ENCODE measurements at regions not wholly inside any gene's neighbourhood (a gene's known extent, or its start where the extent isn't known, plus 50 kb on each side); places are given as distances from the start of the nearest gene placed in this dataset.
"Not testable (repeated sequence)": the region's sequence is repeated elsewhere in the genome, so short reads cannot be mapped to it uniquely, and the experiment has no call there.

DNA sequence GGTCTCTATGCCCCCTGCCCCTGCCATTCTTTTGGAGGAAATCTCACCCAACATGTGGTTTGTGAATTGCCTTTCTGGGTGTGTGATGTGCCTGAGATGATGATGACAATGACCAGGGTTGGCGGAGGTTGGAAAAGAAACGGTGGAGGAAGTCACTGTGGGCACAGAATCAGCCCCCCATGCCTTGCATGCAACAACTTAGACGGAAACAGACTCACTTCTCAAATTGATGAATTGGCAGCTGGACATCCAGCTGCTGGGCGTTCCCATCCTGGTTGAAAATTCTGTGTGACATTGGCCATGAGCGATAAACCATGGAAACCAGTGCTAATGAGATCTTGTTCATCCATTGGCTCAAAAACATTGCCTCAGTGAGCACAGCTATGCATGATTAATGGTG, 95.8 kb upstream of the LY86 start:
- no peak for TF ChIP-seq GABPA (IDR thresholded peaks at IDR 0.05; ENCODE audit: low read depth)
- no peak for TF ChIP-seq POLR2AphosphoS5 (IDR thresholded peaks at IDR 0.05; ENCODE audit: low read depth)
- TF ChIP-seq SPI1 (IDR thresholded peaks at IDR 0.05; ENCODE audit: borderline replicate concordance, low read depth): no peak
- TF ChIP-seq, protein P1, sequence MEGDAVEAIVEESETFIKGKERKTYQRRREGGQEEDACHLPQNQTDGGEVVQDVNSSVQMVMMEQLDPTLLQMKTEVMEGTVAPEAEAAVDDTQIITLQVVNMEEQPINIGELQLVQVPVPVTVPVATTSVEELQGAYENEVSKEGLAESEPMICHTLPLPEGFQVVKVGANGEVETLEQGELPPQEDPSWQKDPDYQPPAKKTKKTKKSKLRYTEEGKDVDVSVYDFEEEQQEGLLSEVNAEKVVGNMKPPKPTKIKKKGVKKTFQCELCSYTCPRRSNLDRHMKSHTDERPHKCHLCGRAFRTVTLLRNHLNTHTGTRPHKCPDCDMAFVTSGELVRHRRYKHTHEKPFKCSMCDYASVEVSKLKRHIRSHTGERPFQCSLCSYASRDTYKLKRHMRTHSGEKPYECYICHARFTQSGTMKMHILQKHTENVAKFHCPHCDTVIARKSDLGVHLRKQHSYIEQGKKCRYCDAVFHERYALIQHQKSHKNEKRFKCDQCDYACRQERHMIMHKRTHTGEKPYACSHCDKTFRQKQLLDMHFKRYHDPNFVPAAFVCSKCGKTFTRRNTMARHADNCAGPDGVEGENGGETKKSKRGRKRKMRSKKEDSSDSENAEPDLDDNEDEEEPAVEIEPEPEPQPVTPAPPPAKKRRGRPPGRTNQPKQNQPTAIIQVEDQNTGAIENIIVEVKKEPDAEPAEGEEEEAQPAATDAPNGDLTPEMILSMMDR (IDR thresholded peaks at IDR 0.05; ENCODE audit: insufficient read depth, low read length): no peak
- TF ChIP-seq, protein P2, sequence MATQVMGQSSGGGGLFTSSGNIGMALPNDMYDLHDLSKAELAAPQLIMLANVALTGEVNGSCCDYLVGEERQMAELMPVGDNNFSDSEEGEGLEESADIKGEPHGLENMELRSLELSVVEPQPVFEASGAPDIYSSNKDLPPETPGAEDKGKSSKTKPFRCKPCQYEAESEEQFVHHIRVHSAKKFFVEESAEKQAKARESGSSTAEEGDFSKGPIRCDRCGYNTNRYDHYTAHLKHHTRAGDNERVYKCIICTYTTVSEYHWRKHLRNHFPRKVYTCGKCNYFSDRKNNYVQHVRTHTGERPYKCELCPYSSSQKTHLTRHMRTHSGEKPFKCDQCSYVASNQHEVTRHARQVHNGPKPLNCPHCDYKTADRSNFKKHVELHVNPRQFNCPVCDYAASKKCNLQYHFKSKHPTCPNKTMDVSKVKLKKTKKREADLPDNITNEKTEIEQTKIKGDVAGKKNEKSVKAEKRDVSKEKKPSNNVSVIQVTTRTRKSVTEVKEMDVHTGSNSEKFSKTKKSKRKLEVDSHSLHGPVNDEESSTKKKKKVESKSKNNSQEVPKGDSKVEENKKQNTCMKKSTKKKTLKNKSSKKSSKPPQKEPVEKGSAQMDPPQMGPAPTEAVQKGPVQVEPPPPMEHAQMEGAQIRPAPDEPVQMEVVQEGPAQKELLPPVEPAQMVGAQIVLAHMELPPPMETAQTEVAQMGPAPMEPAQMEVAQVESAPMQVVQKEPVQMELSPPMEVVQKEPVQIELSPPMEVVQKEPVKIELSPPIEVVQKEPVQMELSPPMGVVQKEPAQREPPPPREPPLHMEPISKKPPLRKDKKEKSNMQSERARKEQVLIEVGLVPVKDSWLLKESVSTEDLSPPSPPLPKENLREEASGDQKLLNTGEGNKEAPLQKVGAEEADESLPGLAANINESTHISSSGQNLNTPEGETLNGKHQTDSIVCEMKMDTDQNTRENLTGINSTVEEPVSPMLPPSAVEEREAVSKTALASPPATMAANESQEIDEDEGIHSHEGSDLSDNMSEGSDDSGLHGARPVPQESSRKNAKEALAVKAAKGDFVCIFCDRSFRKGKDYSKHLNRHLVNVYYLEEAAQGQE (IDR thresholded peaks at IDR 0.05; ENCODE audit: insufficient replicate concordance, low read depth): no peak
- H3K27ac ChIP-seq (replicated peaks): no peak overlapping the region
- no peak overlapping the region for H3K4me3 ChIP-seq (replicated peaks; ENCODE audit: insufficient read depth, low read length)
- H3K27me3 ChIP-seq (ENCODE audit: insufficient read depth, poor library complexity, severe bottlenecking): no peaks in the 10 kb centered on the region
- no peak for DNase-seq (ENCODE audit: low read depth in 1 of 2, low spot score in 1 of 2)

DNA sequence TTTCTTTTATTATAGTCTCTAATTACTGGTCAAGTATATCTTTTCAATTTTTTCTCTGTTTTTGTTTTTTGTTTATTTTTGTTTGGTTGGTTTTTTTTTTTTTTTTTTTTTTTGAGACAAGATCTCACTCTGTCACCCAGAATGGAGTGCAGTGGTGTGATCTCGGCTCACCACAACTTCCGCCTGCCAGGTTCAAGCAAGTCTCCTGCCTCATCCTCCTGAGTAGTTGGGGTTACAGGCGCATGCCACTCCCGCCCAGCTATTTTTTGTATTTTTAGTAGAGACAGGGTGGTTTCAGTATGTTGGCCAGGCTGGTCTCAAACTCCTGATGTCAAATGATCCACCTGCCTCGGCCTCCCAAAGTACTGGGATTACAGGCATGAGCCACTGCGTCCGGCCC, 94.4 kb upstream of the LY86 start:
- H3K4me3 ChIP-seq (replicated peaks; ENCODE audit: insufficient read depth, low read length); H3K27ac ChIP-seq (replicated peaks); H3K27me3 ChIP-seq (ENCODE audit: insufficient read depth, poor library complexity, severe bottlenecking): not testable (repeated sequence)
- DNase-seq (ENCODE audit: low read depth in 1 of 2, low spot score in 1 of 2): peak in 1 of 2 experiments; percentile 78

DNA sequence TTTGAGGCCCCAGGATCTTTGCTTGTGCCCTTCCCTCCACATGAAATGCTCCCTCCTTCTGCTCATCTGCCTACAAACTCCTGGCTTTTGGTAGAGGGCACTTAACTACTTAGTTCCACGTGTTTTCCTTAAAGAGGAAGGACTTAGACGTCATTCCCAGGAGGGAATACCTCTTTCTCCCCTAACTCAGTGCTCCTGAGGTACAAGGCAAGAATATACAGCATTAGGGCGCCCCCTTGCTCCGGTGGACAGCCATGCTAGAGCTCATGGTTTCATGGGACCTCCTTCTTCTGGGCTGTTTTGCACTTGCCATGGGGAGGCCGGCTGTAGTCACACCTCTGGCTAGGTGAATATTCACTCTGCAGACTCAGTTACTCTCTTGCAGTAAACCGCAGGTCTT, 93.8 kb upstream of the LY86 start:
- TF ChIP-seq SPI1 (IDR thresholded peaks at IDR 0.05; ENCODE audit: borderline replicate concordance, low read depth) (no peak), POLR2AphosphoS5 (IDR thresholded peaks at IDR 0.05; ENCODE audit: low read depth) (no peak)
- TF ChIP-seq, protein P1 (IDR thresholded peaks at IDR 0.05; ENCODE audit: insufficient read depth, low read length): peak; percentile 51
- Histone ChIP-seq H3K4me3 (replicated peaks; ENCODE audit: insufficient read depth, low read length) (no peak overlapping the region), H3K27me3 (ENCODE audit: insufficient read depth, poor library complexity, severe bottlenecking) (no peaks in the 10 kb centered on the region), H3K27ac (replicated peaks) (no peak overlapping the region)
- peak in 1 of 2 experiments; percentile 76 for DNase-seq (ENCODE audit: low read depth in 1 of 2, low spot score in 1 of 2)

DNA sequence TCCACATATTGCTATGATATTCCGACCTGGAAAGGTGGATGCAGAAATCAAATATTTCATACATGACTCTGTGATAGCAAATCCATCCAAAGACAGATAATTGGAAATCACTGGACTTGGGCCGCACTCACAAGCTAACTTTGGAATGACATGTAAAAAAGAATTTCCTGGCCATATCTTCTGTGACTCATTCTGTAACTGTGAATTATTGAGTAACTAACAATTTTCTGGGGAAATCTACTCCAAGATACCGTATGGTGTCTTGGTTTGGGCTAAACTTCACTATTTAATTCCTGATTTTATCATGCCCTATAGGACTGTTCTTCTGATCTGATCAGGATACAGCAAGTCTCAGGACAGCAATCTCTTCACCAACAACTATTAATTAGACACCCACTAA, 92.7 kb upstream of the LY86 start:
- Histone ChIP-seq H3K27me3 (ENCODE audit: insufficient read depth, poor library complexity, severe bottlenecking) (no peaks in the 10 kb centered on the region), H3K4me3 (replicated peaks; ENCODE audit: insufficient read depth, low read length) (no peak overlapping the region), H3K27ac (replicated peaks) (no peak overlapping the region)
- no peak for DNase-seq (ENCODE audit: low read depth in 1 of 2, low spot score in 1 of 2)
- TF ChIP-seq POLR2AphosphoS5 (IDR thresholded peaks at IDR 0.05; ENCODE audit: low read depth): no peak
- TF ChIP-seq, protein P2 (IDR thresholded peaks at IDR 0.05; ENCODE audit: insufficient replicate concordance, low read depth): no peak
- TF ChIP-seq, protein P1 (IDR thresholded peaks at IDR 0.05; ENCODE audit: insufficient read depth, low read length): no peak
- no peak for TF ChIP-seq SPI1 (IDR thresholded peaks at IDR 0.05; ENCODE audit: borderline replicate concordance, low read depth)

All from HL-60 (cell line).